ENCODE measurements at regions not wholly inside any gene's neighbourhood (a gene's known extent, or its start where the extent isn't known, plus 50 kb on each side); places are given as distances from the start of the nearest gene placed in this dataset.

- Histone ChIP-seq H3K27me3 (replicated peaks; ENCODE audit: insufficient read depth) (no peaks in the 10 kb centered on the region), H3K27ac (no peak overlapping the region), H3K9me3 (no peaks in the 10 kb centered on the region), H3K36me3 (no peaks in the 10 kb centered on the region), H3K4me3 (no peak overlapping the region), H3K4me1 (replicated peaks) (no peaks in the 10 kb centered on the region)
- 97% methylated on average over 13 of the region's 13 CpGs for WGBS
- intact Hi-C loops (cut with DNase I), result no loop called here
- no peak for DNase-seq (ENCODE audit: low spot score)
- TF ChIP-seq POLR2A (IDR thresholded peaks at IDR 0.05) (no peak), CTCF (IDR thresholded peaks at IDR 0.05) (no peak), POLR2AphosphoS5 (IDR thresholded peaks at IDR 0.05) (no peak)
Observed at GRCh38 chr3:113124256-113124830, 87.0 kb upstream of the BOC start.

GRCh38 chr3:113125951-113126350 lies 85.4 kb upstream of the BOC start:
- Histone ChIP-seq H3K4me1 (replicated peaks) (no peaks in the 10 kb centered on the region), H3K4me3 (no peak overlapping the region), H3K27me3 (replicated peaks; ENCODE audit: insufficient read depth) (no peaks in the 10 kb centered on the region), H3K36me3 (no peaks in the 10 kb centered on the region), H3K27ac (no peak overlapping the region), H3K9me3 (no peaks in the 10 kb centered on the region)
- WGBS, result 78% methylated on average over 4 of the region's 4 CpGs
- DNase-seq (ENCODE audit: low spot score), result no peak
- intact Hi-C loops (cut with DNase I), result no loop called here
- no peak for TF ChIP-seq CTCF (IDR thresholded peaks at IDR 0.05)
- no peak for TF ChIP-seq POLR2AphosphoS5 (IDR thresholded peaks at IDR 0.05)

- Histone ChIP-seq H3K27me3 (replicated peaks; ENCODE audit: insufficient read depth) (no peaks in the 10 kb centered on the region), H3K27ac (no peak overlapping the region), H3K36me3 (no peaks in the 10 kb centered on the region), H3K9me3 (no peaks in the 10 kb centered on the region), H3K4me3 (no peak overlapping the region), H3K4me1 (replicated peaks) (no peaks in the 10 kb centered on the region)
- TF ChIP-seq POLR2AphosphoS5 (IDR thresholded peaks at IDR 0.05), result no peak
- TF ChIP-seq CTCF (IDR thresholded peaks at IDR 0.05), result no peak
- TF ChIP-seq POLR2A (IDR thresholded peaks at IDR 0.05), result no peak
- DNase-seq (ENCODE audit: low spot score), result no peak
- 85% methylated on average over 9 of the region's 9 CpGs for WGBS
- intact Hi-C loops (cut with DNase I), result no loop called here
Observed at GRCh38 chr3:113128386-113129015, 82.9 kb upstream of the BOC start.

GRCh38 chr3:113129168-113129567 lies 82.2 kb upstream of the BOC start:
- H3K27me3 ChIP-seq (replicated peaks; ENCODE audit: insufficient read depth), result no peaks in the 10 kb centered on the region
- intact Hi-C loops (cut with DNase I), result no loop called here
- H3K27ac ChIP-seq, result no peak overlapping the region
- WGBS, result 71% methylated on average over 5 of the region's 5 CpGs
- H3K4me3 ChIP-seq, result no peak overlapping the region
- H3K9me3 ChIP-seq, result no peaks in the 10 kb centered on the region
- no peaks in the 10 kb centered on the region for H3K4me1 ChIP-seq (replicated peaks)
- TF ChIP-seq CTCF (IDR thresholded peaks at IDR 0.05), result no peak
- DNase-seq (ENCODE audit: low spot score), result no peak
- no peaks in the 10 kb centered on the region for H3K36me3 ChIP-seq

GRCh38 chr3:113132571-113132996 lies 78.8 kb upstream of the BOC start:
- DNase-seq (ENCODE audit: low spot score), result no peak
- no peaks in the 10 kb centered on the region for H3K36me3 ChIP-seq
- no peak overlapping the region for H3K27ac ChIP-seq
- no peaks in the 10 kb centered on the region for H3K27me3 ChIP-seq (replicated peaks; ENCODE audit: insufficient read depth)
- H3K9me3 ChIP-seq, result no peaks in the 10 kb centered on the region
- 51% methylated on average over 2 of the region's 2 CpGs for WGBS
- intact Hi-C loops (cut with DNase I), result loop anchor here (5.0 to 10.0 kb wide), 2 partner anchors 45 to 382 kb away; partner anchors contain the start of gene SPICE1
- H3K4me3 ChIP-seq, result no peak overlapping the region
- H3K4me1 ChIP-seq (replicated peaks), result no peaks in the 10 kb centered on the region
- TF ChIP-seq POLR2AphosphoS5 (IDR thresholded peaks at IDR 0.05) (no peak), CTCF (IDR thresholded peaks at IDR 0.05) (no peak), POLR2A (IDR thresholded peaks at IDR 0.05) (no peak)
